DOHH2 (cell line): ENCODE measurements at regions not wholly inside any gene's neighbourhood (a gene's known extent, or its start where the extent isn't known, plus 50 kb on each side); places are given as distances from the start of the nearest gene placed in this dataset.

Source experiments
- H3F3A ChIP-seq: fragments of 200-600 bp; sonication (generic), shearing (Covaris generic); 2 replicates; pipeline ENCODE4 v1.6.0; 2016; ENCODE audit warnings: antibody characterized with exemption, mild to moderate bottlenecking; ENCODE audit not compliant: control insufficient read depth, insufficient read depth
- H3K27ac ChIP-seq: fragments of 200-600 bp; sonication (generic); 2 replicates; pipeline ENCODE4 v1.5.1; 2014; ENCODE audit warnings: low read depth, mild to moderate bottlenecking, low read length, moderate library complexity
- H3K27me3 ChIP-seq: fragments of 200-600 bp; sonication (generic); 2 replicates; pipeline ENCODE4 v1.6.1; 2014; ENCODE audit warnings: mild to moderate bottlenecking, low read length, mixed read lengths; ENCODE audit not compliant: control insufficient read depth
- H3K36me3 ChIP-seq: fragments of 200-600 bp; sonication (generic); 2 replicates; pipeline ENCODE4 v1.6.1; 2014; ENCODE audit warnings: mild to moderate bottlenecking, low read length, moderate library complexity, mixed read lengths; ENCODE audit not compliant: control insufficient read depth
- H3K4me1 ChIP-seq: fragments of 200-600 bp; sonication (generic); 2 replicates; pipeline ENCODE4 v1.6.1; 2014; ENCODE audit warnings: mild to moderate bottlenecking, low read length, mixed read lengths; ENCODE audit not compliant: control insufficient read depth
- H3K4me2 ChIP-seq: fragments of 200-600 bp; sonication (generic); 2 replicates; pipeline ENCODE4 v1.6.0; 2014; ENCODE audit warnings: mild to moderate bottlenecking, low read length, moderate library complexity
- H3K4me3 ChIP-seq: fragments of 200-600 bp; sonication (generic); 2 replicates; pipeline ENCODE4 v1.5.1; 2014; ENCODE audit warnings: mild to moderate bottlenecking, low read length, mixed read lengths
- H3K79me2 ChIP-seq: fragments of 200-600 bp; sonication (generic); 2 replicates; pipeline ENCODE4 v1.6.1; 2014; ENCODE audit warnings: mild to moderate bottlenecking, low read length, mixed read lengths; ENCODE audit not compliant: control insufficient read depth
- H3K9me2 ChIP-seq: fragments of 200-600 bp; sonication (generic); replicated peaks from 2 replicates; pipeline ENCODE4 v1.6.1; 2014; ENCODE audit warnings: mild to moderate bottlenecking, low read length, mixed read lengths; ENCODE audit not compliant: control insufficient read depth
- H3K9me3 ChIP-seq: fragments of 200-600 bp; sonication (generic); 2 replicates; pipeline ENCODE4 v1.6.1; 2014; ENCODE audit warnings: antibody characterized with exemption, low read length, mixed read lengths; ENCODE audit not compliant: control insufficient read depth, insufficient read depth
- H4K20me1 ChIP-seq: fragments of 200-600 bp; sonication (generic); 2 replicates; pipeline ENCODE4 v1.6.0; 2014; ENCODE audit warnings: low read depth, mild to moderate bottlenecking, antibody characterized with exemption, low read length, moderate library complexity; ENCODE audit not compliant: control insufficient read depth, insufficient read depth
- EZH2phosphoT487 ChIP-seq: fragments of 200-600 bp; sonication (generic); IDR thresholded peaks from 2 replicates; pipeline ENCODE4 v1.6.1; 2017; ENCODE audit warnings: borderline replicate concordance, mild to moderate bottlenecking, antibody characterized with exemption, low read length, moderate library complexity, mixed read lengths
- TF ChIP-seq, protein P1 (sequence below): fragments of 200-600 bp; sonication (generic); IDR thresholded peaks from one replicate; pipeline ENCODE4 v1.5.1; 2014; ENCODE audit warnings: antibody characterized with exemption, mild to moderate bottlenecking, low read depth, low read length; ENCODE audit not compliant: poor library complexity, severe bottlenecking

DNA sequence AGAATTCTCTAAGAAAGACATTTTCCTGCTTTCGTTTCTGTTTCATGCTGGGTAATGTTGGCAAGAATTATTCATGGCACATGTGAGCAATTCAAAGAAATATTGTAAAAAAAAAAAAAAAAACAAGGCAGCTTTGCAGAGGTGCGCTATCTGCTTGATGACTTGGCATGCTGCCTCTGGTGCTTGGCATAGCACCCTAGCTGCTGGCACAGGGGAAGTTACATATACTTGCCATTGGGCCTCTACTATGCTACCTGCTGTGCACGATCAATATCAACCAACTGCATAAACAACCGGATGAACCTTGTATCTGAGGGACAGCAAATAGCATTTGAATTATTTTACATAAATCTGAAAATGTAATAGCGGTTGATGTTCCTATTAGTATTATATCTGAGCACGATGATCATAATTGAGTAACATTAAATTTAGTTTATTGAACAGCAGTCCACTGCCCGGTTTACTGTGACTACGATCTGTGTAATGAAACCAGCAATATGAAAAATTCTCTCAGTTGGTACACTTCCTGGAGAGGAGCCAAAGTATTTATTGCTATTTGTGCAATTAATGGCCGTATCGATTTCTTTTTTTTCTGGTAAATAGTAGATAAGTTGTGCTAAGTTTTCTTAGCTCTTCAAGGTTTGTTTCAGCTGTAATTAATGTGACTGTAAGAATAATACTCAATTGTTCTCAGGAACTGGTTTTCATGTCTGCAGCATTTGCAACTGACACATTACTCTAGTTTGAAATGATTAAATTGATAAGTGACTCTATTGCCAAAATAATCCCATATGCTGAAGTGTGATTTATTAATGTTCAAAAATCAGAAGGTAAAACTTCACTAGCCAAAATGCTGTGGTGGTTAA, 717.3 kb downstream of the DACH1 start:
- no peaks in the 10 kb centered on the region for H3K36me3 ChIP-seq
- no peak overlapping the region for H3K4me3 ChIP-seq
- H3K27me3 ChIP-seq = no peaks in the 10 kb centered on the region
- H3K79me2 ChIP-seq = no peaks in the 10 kb centered on the region
- TF ChIP-seq, protein P1, sequence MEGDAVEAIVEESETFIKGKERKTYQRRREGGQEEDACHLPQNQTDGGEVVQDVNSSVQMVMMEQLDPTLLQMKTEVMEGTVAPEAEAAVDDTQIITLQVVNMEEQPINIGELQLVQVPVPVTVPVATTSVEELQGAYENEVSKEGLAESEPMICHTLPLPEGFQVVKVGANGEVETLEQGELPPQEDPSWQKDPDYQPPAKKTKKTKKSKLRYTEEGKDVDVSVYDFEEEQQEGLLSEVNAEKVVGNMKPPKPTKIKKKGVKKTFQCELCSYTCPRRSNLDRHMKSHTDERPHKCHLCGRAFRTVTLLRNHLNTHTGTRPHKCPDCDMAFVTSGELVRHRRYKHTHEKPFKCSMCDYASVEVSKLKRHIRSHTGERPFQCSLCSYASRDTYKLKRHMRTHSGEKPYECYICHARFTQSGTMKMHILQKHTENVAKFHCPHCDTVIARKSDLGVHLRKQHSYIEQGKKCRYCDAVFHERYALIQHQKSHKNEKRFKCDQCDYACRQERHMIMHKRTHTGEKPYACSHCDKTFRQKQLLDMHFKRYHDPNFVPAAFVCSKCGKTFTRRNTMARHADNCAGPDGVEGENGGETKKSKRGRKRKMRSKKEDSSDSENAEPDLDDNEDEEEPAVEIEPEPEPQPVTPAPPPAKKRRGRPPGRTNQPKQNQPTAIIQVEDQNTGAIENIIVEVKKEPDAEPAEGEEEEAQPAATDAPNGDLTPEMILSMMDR = no peak
- TF ChIP-seq EZH2phosphoT487 = no peak
- no peaks in the 10 kb centered on the region for H3K9me3 ChIP-seq
- H3F3A ChIP-seq = no peaks in the 10 kb centered on the region
- H3K9me2 ChIP-seq = no peaks in the 10 kb centered on the region
- no peak overlapping the region for H3K27ac ChIP-seq
- H3K4me2 ChIP-seq = no peak overlapping the region
- no peaks in the 10 kb centered on the region for H3K4me1 ChIP-seq
- no peaks in the 10 kb centered on the region for H4K20me1 ChIP-seq

DNA sequence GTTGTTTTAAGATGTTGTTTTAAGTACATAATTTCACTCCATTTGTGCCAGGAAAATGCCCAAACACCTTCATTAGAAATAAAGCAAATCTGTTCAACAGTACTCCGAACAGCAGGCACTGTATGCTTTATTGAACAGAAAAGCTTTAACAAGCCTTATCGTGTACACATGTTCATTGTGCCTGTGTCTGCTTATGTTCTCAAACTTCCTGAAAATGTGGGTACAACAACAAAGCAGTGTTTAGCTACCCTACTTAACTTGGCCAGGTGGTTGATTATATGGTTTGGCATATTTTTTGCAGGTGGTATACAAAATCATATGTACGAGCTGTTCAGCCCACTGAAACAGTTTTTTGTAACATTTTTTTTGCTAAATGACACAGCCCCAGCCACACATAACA, 718.0 kb downstream of the DACH1 start:
- H3K9me2 ChIP-seq = no peaks in the 10 kb centered on the region
- no peaks in the 10 kb centered on the region for H3K9me3 ChIP-seq
- H3K27me3 ChIP-seq = no peaks in the 10 kb centered on the region
- H3K79me2 ChIP-seq = no peaks in the 10 kb centered on the region
- no peaks in the 10 kb centered on the region for H3K4me1 ChIP-seq
- H3F3A ChIP-seq = no peaks in the 10 kb centered on the region
- no peak overlapping the region for H3K27ac ChIP-seq
- TF ChIP-seq, protein P1 = no peak
- no peak for TF ChIP-seq EZH2phosphoT487
- H3K4me2 ChIP-seq = no peak overlapping the region
- no peaks in the 10 kb centered on the region for H4K20me1 ChIP-seq
- no peak overlapping the region for H3K4me3 ChIP-seq
- H3K36me3 ChIP-seq = no peaks in the 10 kb centered on the region

DNA sequence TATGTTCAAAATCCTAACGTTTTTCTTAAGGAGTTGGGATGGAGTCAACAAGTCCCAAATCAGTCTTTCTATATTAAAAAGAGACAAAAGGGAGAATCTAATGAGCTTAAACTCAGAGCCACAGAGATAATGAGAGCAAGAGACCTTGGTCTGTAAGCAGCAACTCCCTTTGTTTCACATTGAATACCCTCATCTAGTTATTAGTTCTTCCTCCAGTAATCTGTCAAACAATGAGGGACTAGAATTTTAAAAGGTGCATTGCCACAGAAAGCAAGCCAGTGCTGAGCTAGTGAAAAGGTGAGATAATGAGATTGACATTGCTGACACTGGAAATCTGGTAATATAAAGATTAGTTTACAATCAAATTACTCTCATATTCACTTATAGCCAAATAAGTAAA, 718.6 kb downstream of the DACH1 start:
- H3K36me3 ChIP-seq = no peaks in the 10 kb centered on the region
- no peaks in the 10 kb centered on the region for H3K4me1 ChIP-seq
- H3K9me2 ChIP-seq = no peaks in the 10 kb centered on the region
- no peaks in the 10 kb centered on the region for H3K9me3 ChIP-seq
- H3K4me3 ChIP-seq = no peak overlapping the region
- H3F3A ChIP-seq = no peaks in the 10 kb centered on the region
- H3K27me3 ChIP-seq = no peaks in the 10 kb centered on the region
- H3K4me2 ChIP-seq = no peak overlapping the region
- TF ChIP-seq EZH2phosphoT487 = no peak
- H4K20me1 ChIP-seq = no peaks in the 10 kb centered on the region
- no peak overlapping the region for H3K27ac ChIP-seq
- no peaks in the 10 kb centered on the region for H3K79me2 ChIP-seq

DNA sequence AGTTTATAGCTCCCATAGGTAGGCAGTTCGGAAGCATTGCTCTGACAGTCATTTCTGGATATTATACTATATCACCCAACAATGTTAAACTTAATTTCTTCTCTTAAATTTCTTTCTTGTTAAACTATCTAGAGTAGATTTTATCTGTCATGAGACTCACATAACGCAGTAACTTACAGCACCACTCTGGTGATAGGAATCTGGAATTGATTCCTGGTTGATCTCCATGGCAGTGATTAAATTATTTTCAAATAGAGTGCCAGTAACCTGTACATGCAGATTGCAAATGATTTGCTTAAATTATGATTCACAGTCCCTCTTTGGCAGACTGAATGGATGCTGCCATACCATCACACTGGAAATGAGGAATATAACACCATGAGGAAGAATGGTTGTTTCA, 722.1 kb downstream of the DACH1 start:
- TF ChIP-seq, protein P1 = no peak

More for the DNA sequence above, 722.1 kb downstream of the DACH1 start:
- Histone ChIP-seq H3K27ac (no peak overlapping the region), H3K4me3 (no peak overlapping the region), H3K27me3 (no peaks in the 10 kb centered on the region), H3F3A (no peaks in the 10 kb centered on the region), H4K20me1 (no peaks in the 10 kb centered on the region), H3K79me2 (no peaks in the 10 kb centered on the region), H3K4me2 (no peak overlapping the region), H3K4me1 (no peaks in the 10 kb centered on the region), H3K9me3 (no peaks in the 10 kb centered on the region), H3K36me3 (no peaks in the 10 kb centered on the region), H3K9me2 (no peaks in the 10 kb centered on the region)
